Osteocyte (in vitro differentiated cells): ENCODE measurements at regions not wholly inside any gene's neighbourhood (a gene's known extent, or its start where the extent isn't known, plus 50 kb on each side); places are given as distances from the start of the nearest gene placed in this dataset.

Source experiments
- DNase-seq: peaks from one replicate; pipeline ENCODE4 v3.0.0; 2021; ENCODE audit warnings: mixed read lengths; ENCODE audit not compliant: unreplicated experiment; ENCODE audit errors: extremely low spot score
- H3K27ac Mint-ChIP-seq: one replicate; pipeline ENCODE4 v1.8.0; 2021; ENCODE audit warnings: mild to moderate bottlenecking, mixed read lengths; ENCODE audit not compliant: unreplicated experiment
- H3K27me3 Mint-ChIP-seq: one replicate; pipeline ENCODE4 v1.8.0; 2021; ENCODE audit warnings: mixed read lengths; ENCODE audit not compliant: unreplicated experiment
- H3K36me3 Mint-ChIP-seq: one replicate; pipeline ENCODE4 v1.8.0; 2021; ENCODE audit warnings: mixed read lengths; ENCODE audit not compliant: unreplicated experiment
- H3K4me1 Mint-ChIP-seq: one replicate; pipeline ENCODE4 v1.8.0; 2021; ENCODE audit warnings: mixed read lengths; ENCODE audit not compliant: unreplicated experiment
- H3K4me3 Mint-ChIP-seq: one replicate; pipeline ENCODE4 v1.8.0; 2021; ENCODE audit warnings: mild to moderate bottlenecking, moderate library complexity, mixed read lengths; ENCODE audit not compliant: unreplicated experiment
- H3K9me3 Mint-ChIP-seq: one replicate; pipeline ENCODE4 v1.8.0; 2021; ENCODE audit warnings: mixed read lengths; ENCODE audit not compliant: unreplicated experiment
- TF ChIP-seq, protein P1 (sequence below): fragments of 200-600 bp; sonication (generic); IDR thresholded peaks from 2 replicates; pipeline ENCODE4 v1.5.0; 2021; ENCODE audit warnings: antibody characterized with exemption, mild to moderate bottlenecking, moderate library complexity

DNA sequence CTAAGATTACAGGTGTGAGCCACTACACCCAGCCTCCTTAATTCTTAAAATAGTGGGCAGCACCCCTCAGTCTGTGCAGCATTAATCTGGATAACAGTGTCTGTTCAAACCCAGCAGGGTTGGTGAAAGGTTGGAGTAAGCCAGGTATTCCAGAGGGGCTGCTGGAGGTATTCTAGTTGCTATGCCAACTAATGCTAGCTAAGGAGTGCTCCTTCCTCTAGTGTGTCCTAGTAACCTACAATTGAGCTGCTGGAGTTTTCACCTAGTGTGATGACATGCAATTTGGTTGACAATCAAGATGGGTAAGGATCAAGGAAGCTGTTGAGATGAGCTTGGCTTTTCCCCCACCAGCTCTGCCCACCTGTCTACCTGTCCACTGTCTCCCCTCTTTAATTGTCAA, 100.2 kb upstream of the IPO9 start:
- Mint-ChIP-seq H3K36me3 (peaks cover 3% of the 10 kb centered on the region), H3K27ac (peak overlapping the region; percentile 31), H3K27me3 (no peaks in the 10 kb centered on the region), H3K4me3 (no peak overlapping the region), H3K4me1 (peaks cover 68% of the 10 kb centered on the region), H3K9me3 (no peaks in the 10 kb centered on the region)
- DNase-seq = no peak
- TF ChIP-seq, protein P1, sequence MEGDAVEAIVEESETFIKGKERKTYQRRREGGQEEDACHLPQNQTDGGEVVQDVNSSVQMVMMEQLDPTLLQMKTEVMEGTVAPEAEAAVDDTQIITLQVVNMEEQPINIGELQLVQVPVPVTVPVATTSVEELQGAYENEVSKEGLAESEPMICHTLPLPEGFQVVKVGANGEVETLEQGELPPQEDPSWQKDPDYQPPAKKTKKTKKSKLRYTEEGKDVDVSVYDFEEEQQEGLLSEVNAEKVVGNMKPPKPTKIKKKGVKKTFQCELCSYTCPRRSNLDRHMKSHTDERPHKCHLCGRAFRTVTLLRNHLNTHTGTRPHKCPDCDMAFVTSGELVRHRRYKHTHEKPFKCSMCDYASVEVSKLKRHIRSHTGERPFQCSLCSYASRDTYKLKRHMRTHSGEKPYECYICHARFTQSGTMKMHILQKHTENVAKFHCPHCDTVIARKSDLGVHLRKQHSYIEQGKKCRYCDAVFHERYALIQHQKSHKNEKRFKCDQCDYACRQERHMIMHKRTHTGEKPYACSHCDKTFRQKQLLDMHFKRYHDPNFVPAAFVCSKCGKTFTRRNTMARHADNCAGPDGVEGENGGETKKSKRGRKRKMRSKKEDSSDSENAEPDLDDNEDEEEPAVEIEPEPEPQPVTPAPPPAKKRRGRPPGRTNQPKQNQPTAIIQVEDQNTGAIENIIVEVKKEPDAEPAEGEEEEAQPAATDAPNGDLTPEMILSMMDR = no peak

- Mint-ChIP-seq H3K27ac (peak overlapping the region; percentile 62), H3K27me3 (no peaks in the 10 kb centered on the region), H3K36me3 (peaks cover 3% of the 10 kb centered on the region), H3K4me3 (no peak overlapping the region), H3K9me3 (no peaks in the 10 kb centered on the region), H3K4me1 (peaks cover 68% of the 10 kb centered on the region)
- TF ChIP-seq, protein P1 = no peak
- no peak for DNase-seq
These were observed 98.9 kb upstream of the IPO9 start for GRCh38 chr1:201729973-201730608.

- DNase-seq = no peak
- Mint-ChIP-seq H3K9me3 (no peaks in the 10 kb centered on the region), H3K36me3 (peaks cover 3% of the 10 kb centered on the region), H3K4me3 (no peak overlapping the region), H3K27me3 (no peaks in the 10 kb centered on the region), H3K4me1 (peaks cover 68% of the 10 kb centered on the region), H3K27ac (peak overlapping the region; percentile 62)
- TF ChIP-seq, protein P1 = no peak
These were observed 98.3 kb upstream of the IPO9 start for GRCh38 chr1:201730611-201731010.

GRCh38 chr1:201731142-201731541, 97.8 kb upstream of the IPO9 start:
- Mint-ChIP-seq H3K4me1 (peaks cover 72% of the 10 kb centered on the region), H3K27ac (peak overlapping the region; percentile 73), H3K27me3 (no peaks in the 10 kb centered on the region), H3K36me3 (peaks cover 3% of the 10 kb centered on the region), H3K4me3 (no peak overlapping the region), H3K9me3 (no peaks in the 10 kb centered on the region)
- DNase-seq = no peak
- TF ChIP-seq, protein P1 = no peak

- Mint-ChIP-seq H3K36me3 (peaks cover 3% of the 10 kb centered on the region), H3K9me3 (no peaks in the 10 kb centered on the region), H3K4me3 (no peak overlapping the region), H3K27me3 (no peaks in the 10 kb centered on the region), H3K27ac (peak overlapping the region; percentile 73), H3K4me1 (peaks cover 73% of the 10 kb centered on the region)
- no peak for DNase-seq
- TF ChIP-seq, protein P1 = no peak
These were observed 97.4 kb upstream of the IPO9 start for GRCh38 chr1:201731592-201731991.
